Fibroblast of pulmonary artery (primary cell): ENCODE measurements at regions not wholly inside any gene's neighbourhood (a gene's known extent, or its start where the extent isn't known, plus 50 kb on each side); places are given as distances from the start of the nearest gene placed in this dataset.

Experiments used
- DNase-seq: peaks from one replicate; pipeline ENCODE4 v3.0.0-alpha.2; 2010; ENCODE audit warnings: low read depth
- H3K4me3 ChIP-seq: replicated peaks from 2 replicates; pipeline ENCODE4 v1.5.1; 2011; ENCODE audit warnings: low read depth, mild to moderate bottlenecking, control low read depth, low read length, moderate library complexity
- CTCF ChIP-seq: IDR thresholded peaks from 2 replicates; pipeline ENCODE4 v1.5.1; 2011; ENCODE audit warnings: mild to moderate bottlenecking, control low read depth, low read length, inconsistent platforms; ENCODE audit errors: missing control alignments

GRCh38 chr6:121865811-121866210, 430.4 kb downstream of the GJA1 start:
- no peak for TF ChIP-seq CTCF
- H3K4me3 ChIP-seq = no peak overlapping the region
- DNase-seq = no peak

GRCh38 chr6:121867095-121867494, 431.6 kb downstream of the GJA1 start:
- no peak for TF ChIP-seq CTCF
- DNase-seq = no peak
- H3K4me3 ChIP-seq = no peak overlapping the region

- no peak for TF ChIP-seq CTCF
- no peak overlapping the region for H3K4me3 ChIP-seq
- DNase-seq = peak; percentile 39
Measured at GRCh38 chr6:121868206-121868605, 432.8 kb downstream of the GJA1 start.

DNA sequence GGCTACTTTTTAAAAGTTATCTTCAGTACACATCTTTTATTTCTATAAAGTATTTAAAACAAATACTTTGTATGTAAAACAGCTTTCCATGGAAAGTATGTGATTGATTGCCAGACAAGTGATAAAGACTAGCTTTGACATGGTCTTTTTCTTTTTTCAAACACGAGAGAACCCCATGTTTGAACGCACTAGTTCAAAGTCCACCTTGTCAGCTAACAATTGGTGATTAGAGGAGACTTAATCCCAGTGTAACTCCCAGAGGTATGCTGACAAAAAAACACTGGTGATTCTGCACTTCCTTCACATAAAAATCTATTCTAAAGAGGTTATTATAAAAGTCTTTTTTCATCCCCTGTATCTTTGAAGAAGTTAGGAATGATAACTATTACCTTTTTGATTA, 438.1 kb downstream of the GJA1 start:
- H3K4me3 ChIP-seq = no peak overlapping the region
- no peak for TF ChIP-seq CTCF
- no peak for DNase-seq

DNA sequence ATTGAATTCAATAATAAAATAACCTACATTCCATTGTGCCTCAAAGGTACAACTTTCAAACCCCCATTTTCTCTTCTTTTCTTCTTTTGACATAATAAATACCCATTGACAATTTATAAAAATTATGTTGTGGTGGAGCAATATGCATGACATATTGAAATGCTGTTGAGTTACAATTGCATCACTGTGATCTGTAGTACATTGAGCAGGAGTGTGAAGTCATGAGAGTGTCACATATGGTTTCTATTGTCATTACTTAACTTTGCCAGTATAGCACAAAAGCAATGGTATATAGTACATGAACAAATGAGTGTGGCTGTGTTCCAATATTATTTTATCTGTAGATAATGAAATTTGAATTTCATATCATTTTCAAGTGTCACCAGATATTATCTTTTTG, 441.3 kb downstream of the GJA1 start:
- H3K4me3 ChIP-seq = no peak overlapping the region
- no peak for DNase-seq
- no peak for TF ChIP-seq CTCF

DNA sequence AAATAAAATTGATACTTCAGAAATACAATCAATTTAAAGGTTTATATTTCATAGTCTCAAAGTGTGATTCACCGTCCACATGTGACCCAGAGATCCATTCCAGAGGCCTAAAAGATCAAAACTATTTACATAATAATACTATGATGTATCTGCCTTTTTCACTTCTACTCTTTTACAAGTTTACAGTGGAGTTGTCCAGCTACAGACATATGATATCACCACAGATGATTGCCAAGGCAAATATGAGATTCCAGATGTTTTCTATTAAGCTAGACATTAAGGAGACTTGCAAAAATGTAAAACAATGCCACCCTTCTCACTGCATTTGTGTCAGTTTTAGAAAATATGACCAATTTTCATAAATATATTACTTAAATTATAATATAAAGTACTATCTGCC, 443.7 kb downstream of the GJA1 start:
- no peak for TF ChIP-seq CTCF
- peak; percentile 67 for DNase-seq
- no peak overlapping the region for H3K4me3 ChIP-seq

- TF ChIP-seq CTCF = no peak
- DNase-seq = no peak
- H3K4me3 ChIP-seq = no peak overlapping the region
Measured at GRCh38 chr6:121880831-121881230, 445.4 kb downstream of the GJA1 start.
